ENCODE measurements at regions not wholly inside any gene's neighbourhood (a gene's known extent, or its start where the extent isn't known, plus 50 kb on each side); places are given as distances from the start of the nearest gene placed in this dataset.
"Not testable (repeated sequence)": the region's sequence is repeated elsewhere in the genome, so short reads cannot be mapped to it uniquely, and the experiment has no call there.

GRCh38 chr9:86614871-86615849 lies 260.9 kb upstream of the TUT7 start:
- Mint-ChIP-seq H3K4me1 (no peaks in the 10 kb centered on the region), H3K9me3 (no peaks in the 10 kb centered on the region), H3K4me3 (no peak overlapping the region), H3K36me3 (no peaks in the 10 kb centered on the region), H3K27ac (no peak overlapping the region), H3K27me3 (peaks cover 8% of the 10 kb centered on the region)
- no peak for ATAC-seq

- Mint-ChIP-seq H3K4me1 (no peaks in the 10 kb centered on the region), H3K9me3 (no peaks in the 10 kb centered on the region), H3K4me3 (no peak overlapping the region), H3K36me3 (no peaks in the 10 kb centered on the region), H3K27ac (no peak overlapping the region), H3K27me3 (peaks cover 8% of the 10 kb centered on the region)
- no peak for ATAC-seq
These were observed 259.7 kb upstream of the TUT7 start for GRCh38 chr9:86613943-86614342.

GRCh38 chr9:86611534-86611933 lies 257.3 kb upstream of the TUT7 start:
- H3K27me3 Mint-ChIP-seq, H3K4me1 Mint-ChIP-seq, H3K4me3 Mint-ChIP-seq, H3K36me3 Mint-ChIP-seq, ATAC-seq, H3K27ac Mint-ChIP-seq, H3K9me3 Mint-ChIP-seq: not testable (repeated sequence)

DNA sequence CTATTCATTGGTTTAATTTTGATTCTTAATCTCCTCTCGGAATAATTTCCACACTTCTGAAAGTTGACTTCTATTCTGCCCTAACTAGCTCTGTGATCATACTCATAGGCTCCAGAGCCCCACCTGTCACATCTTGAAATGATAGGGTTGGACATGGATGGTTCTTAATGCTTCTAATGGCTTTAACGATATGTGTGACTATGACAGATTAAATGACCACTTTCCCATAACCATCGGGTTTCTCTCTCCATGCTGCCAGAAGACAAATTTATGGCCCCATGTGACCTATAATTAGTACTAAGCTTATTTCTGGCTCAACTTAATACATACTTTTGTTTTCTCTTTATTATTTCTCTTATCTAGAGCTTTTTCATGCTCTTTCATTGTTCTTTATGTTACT lies 251.1 kb upstream of the TUT7 start:
- H3K27me3 Mint-ChIP-seq = peaks cover under 1% of the 10 kb centered on the region
- H3K9me3 Mint-ChIP-seq = no peaks in the 10 kb centered on the region
- no peak overlapping the region for H3K4me3 Mint-ChIP-seq
- ATAC-seq = no peak
- no peaks in the 10 kb centered on the region for H3K4me1 Mint-ChIP-seq
- no peaks in the 10 kb centered on the region for H3K36me3 Mint-ChIP-seq
- no peak overlapping the region for H3K27ac Mint-ChIP-seq

- Mint-ChIP-seq H3K27ac (no peak overlapping the region), H3K27me3 (no peaks in the 10 kb centered on the region), H3K9me3 (no peaks in the 10 kb centered on the region), H3K36me3 (no peaks in the 10 kb centered on the region), H3K4me3 (no peak overlapping the region), H3K4me1 (no peaks in the 10 kb centered on the region)
- ATAC-seq = no peak
These were observed 250.5 kb upstream of the TUT7 start for GRCh38 chr9:86604741-86605140.

- Mint-ChIP-seq H3K27ac (no peak overlapping the region), H3K4me3 (no peak overlapping the region), H3K4me1 (no peaks in the 10 kb centered on the region), H3K36me3 (no peaks in the 10 kb centered on the region), H3K27me3 (no peaks in the 10 kb centered on the region), H3K9me3 (no peaks in the 10 kb centered on the region)
- no peak for ATAC-seq
These were observed 248.5 kb upstream of the TUT7 start for GRCh38 chr9:86602715-86603114.

GRCh38 chr9:86601697-86602096 lies 247.5 kb upstream of the TUT7 start:
- no peak for ATAC-seq
- no peak overlapping the region for H3K27ac Mint-ChIP-seq
- no peak overlapping the region for H3K4me3 Mint-ChIP-seq
- no peaks in the 10 kb centered on the region for H3K4me1 Mint-ChIP-seq
- H3K9me3 Mint-ChIP-seq = no peaks in the 10 kb centered on the region
- H3K27me3 Mint-ChIP-seq = no peaks in the 10 kb centered on the region
- no peaks in the 10 kb centered on the region for H3K36me3 Mint-ChIP-seq

DNA sequence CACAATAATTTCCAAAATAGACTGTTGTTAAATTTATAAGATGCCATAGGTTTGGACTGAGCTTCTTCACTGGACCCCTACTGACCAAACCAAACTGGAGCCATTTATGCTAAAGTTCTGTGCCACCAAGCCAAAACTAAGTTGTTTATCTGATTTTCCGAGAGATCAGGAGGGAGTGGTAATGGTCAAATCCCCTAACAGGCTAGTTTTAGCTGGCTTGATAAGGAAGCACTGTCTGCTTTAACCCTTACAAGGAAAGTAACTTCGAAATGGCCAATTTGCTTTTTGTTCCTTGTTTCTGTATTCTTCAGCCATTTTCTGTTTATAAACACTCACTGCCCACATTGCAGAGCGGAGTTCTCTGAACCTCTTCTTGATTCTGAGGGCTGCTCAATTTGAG lies 246.8 kb upstream of the TUT7 start:
- H3K9me3 Mint-ChIP-seq = no peaks in the 10 kb centered on the region

DNA sequence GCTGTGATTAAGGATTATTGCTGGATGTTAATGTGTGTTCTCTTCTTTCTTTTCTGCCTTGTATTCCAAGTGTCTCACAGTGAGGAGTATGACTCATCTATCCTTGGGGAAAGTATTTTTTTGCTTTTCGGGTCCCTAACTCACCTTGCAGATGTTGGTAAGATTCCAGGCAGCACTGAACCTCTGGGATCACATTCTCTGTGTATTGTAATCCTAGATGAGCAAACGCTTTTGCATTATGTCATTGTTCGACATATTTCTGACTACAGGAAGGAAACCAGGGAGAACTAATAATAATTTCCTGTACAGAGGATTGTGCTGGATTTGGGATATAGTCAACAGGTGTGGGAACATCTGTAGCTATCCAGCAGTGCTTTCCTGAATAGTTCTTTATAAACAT lies 246.1 kb upstream of the TUT7 start:
- H3K36me3 Mint-ChIP-seq = no peaks in the 10 kb centered on the region
- H3K27me3 Mint-ChIP-seq = no peaks in the 10 kb centered on the region
- no peak overlapping the region for H3K4me3 Mint-ChIP-seq
- ATAC-seq = no peak
- H3K4me1 Mint-ChIP-seq = no peaks in the 10 kb centered on the region
- H3K9me3 Mint-ChIP-seq = no peaks in the 10 kb centered on the region
- H3K27ac Mint-ChIP-seq = no peak overlapping the region

More for the DNA sequence above, 246.8 kb upstream of the TUT7 start:
- Mint-ChIP-seq H3K36me3 (no peaks in the 10 kb centered on the region), H3K4me1 (no peaks in the 10 kb centered on the region), H3K27ac (no peak overlapping the region), H3K4me3 (no peak overlapping the region), H3K27me3 (no peaks in the 10 kb centered on the region)
- ATAC-seq = no peak

DNA sequence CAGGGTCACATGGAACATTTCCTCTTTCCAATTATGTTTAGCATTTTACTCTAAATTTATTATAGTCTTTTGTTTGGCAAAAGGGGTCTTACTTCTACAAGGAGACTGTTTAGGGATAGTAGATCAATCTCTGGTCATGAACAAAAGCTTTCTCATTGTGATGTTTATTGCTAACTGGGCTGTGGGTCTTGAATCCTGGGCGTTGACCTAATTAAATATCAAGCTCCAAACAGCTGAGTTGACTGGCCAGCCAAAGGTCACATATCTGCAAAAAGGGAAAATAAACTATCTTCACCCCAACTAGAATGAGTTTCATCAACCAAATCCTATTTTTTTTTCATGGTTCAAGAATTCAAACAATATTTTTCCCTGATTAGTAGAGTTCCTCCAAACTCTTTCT lies 245.4 kb upstream of the TUT7 start:
- Mint-ChIP-seq H3K27ac (no peak overlapping the region), H3K4me1 (no peaks in the 10 kb centered on the region), H3K27me3 (no peaks in the 10 kb centered on the region), H3K9me3 (no peaks in the 10 kb centered on the region), H3K4me3 (no peak overlapping the region), H3K36me3 (no peaks in the 10 kb centered on the region)
- no peak for ATAC-seq

GRCh38 chr9:86598411-86599239 lies 244.4 kb upstream of the TUT7 start:
- no peaks in the 10 kb centered on the region for H3K9me3 Mint-ChIP-seq
- no peaks in the 10 kb centered on the region for H3K36me3 Mint-ChIP-seq
- H3K4me1 Mint-ChIP-seq = no peaks in the 10 kb centered on the region
- no peak overlapping the region for H3K27ac Mint-ChIP-seq
- H3K27me3 Mint-ChIP-seq = no peaks in the 10 kb centered on the region
- no peak overlapping the region for H3K4me3 Mint-ChIP-seq
- ATAC-seq = no peak

DNA sequence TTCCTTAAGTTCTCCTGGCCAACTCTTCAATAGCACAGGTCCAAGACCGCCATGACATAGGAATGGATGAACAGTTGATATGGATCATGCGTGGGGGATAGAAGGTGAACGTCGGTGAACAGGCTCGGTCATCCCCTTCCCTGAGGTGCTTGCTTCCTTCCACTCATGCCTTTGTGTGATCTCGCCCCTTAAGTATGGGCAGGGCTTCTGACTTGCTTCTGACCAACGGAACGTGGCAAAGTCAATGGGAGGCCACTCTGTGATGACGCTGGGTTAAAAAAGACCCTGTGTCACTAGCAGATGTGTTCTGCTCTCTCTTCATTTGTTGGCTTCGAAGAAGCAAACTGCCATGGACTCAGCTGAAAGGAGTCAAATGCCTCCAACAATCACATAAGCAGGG lies 240.5 kb upstream of the TUT7 start:
- no peaks in the 10 kb centered on the region for H3K36me3 Mint-ChIP-seq
- no peak overlapping the region for H3K4me3 Mint-ChIP-seq
- no peak overlapping the region for H3K27ac Mint-ChIP-seq
- H3K9me3 Mint-ChIP-seq = no peaks in the 10 kb centered on the region
- no peaks in the 10 kb centered on the region for H3K4me1 Mint-ChIP-seq
- no peak for ATAC-seq
- no peaks in the 10 kb centered on the region for H3K27me3 Mint-ChIP-seq

- Mint-ChIP-seq H3K36me3 (no peaks in the 10 kb centered on the region), H3K4me1 (no peaks in the 10 kb centered on the region), H3K27me3 (peaks cover 22% of the 10 kb centered on the region), H3K27ac (no peak overlapping the region), H3K4me3 (no peak overlapping the region), H3K9me3 (peaks cover 4% of the 10 kb centered on the region)
- no peak for ATAC-seq
These were observed 237.3 kb upstream of the TUT7 start for GRCh38 chr9:86591472-86591871.

DNA sequence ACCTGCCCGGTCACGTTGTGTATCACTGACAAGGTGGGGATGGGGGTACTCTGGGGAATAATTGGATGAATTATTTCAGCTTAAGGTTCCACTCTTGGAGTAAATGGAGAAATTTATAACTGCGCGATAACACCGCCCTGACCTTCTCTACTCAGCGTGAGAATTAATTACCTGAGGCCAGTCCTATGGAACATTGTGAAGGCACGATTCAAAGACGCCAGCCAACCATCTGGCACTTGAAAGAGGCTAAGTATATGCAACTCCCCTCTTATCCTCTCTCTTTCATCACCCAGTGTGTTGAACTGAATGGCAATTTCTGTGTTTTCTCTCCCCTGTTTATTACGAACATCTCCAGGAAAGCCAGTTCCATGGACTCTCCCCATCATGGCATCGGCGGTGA lies 235.5 kb upstream of the TUT7 start:
- Mint-ChIP-seq H3K27me3 (peaks cover 25% of the 10 kb centered on the region), H3K4me3 (no peak overlapping the region), H3K36me3 (no peaks in the 10 kb centered on the region), H3K4me1 (no peaks in the 10 kb centered on the region), H3K27ac (no peak overlapping the region), H3K9me3 (peaks cover 4% of the 10 kb centered on the region)
- no peak for ATAC-seq

DNA sequence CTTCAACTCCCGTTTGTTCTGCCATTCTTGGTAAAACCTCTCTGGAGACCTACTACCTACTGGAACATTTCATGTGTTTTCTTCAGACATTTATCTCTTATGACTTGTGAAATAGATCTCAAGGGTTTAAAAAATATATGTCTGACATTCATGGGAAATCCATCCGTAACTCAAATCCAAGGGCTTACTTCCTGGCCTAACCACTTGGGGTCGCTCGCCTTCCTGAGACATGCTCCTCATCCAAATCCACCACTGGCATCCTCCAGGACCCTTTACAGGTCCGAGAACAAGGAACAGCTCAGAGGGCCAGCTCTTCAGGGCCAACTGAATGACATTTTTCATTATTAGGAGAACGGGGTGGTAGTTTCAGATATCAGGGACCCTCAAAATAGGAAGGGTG lies 235.1 kb upstream of the TUT7 start:
- Mint-ChIP-seq H3K4me3 (no peak overlapping the region), H3K4me1 (no peaks in the 10 kb centered on the region), H3K27ac (no peak overlapping the region), H3K9me3 (peaks cover 4% of the 10 kb centered on the region), H3K36me3 (no peaks in the 10 kb centered on the region), H3K27me3 (peaks cover 25% of the 10 kb centered on the region)
- no peak for ATAC-seq

- no peaks in the 10 kb centered on the region for H3K4me1 Mint-ChIP-seq
- no peak overlapping the region for H3K27ac Mint-ChIP-seq
- ATAC-seq = no peak
- H3K9me3 Mint-ChIP-seq = peaks cover 4% of the 10 kb centered on the region
- no peak overlapping the region for H3K4me3 Mint-ChIP-seq
- no peaks in the 10 kb centered on the region for H3K36me3 Mint-ChIP-seq
- peaks cover 25% of the 10 kb centered on the region for H3K27me3 Mint-ChIP-seq
These were observed 231.9 kb upstream of the TUT7 start for GRCh38 chr9:86586144-86586494.

All from stimulated activated memory B cell treated with anti-CD40 and anti-IgM and Interleukin-4, amounts not matched to agents 10 μg/mL and 1 μg/mL and 100 μg/mL, for 72 hours (primary cell).